LoVo (cell line): ENCODE measurements at regions not wholly inside any gene's neighbourhood (a gene's known extent, or its start where the extent isn't known, plus 50 kb on each side); places are given as distances from the start of the nearest gene placed in this dataset.

Source experiments
- DNase-seq: peaks from one replicate; pipeline ENCODE4 v3.0.0-alpha.2; 2016; ENCODE audit warnings: low spot score

- no peak for DNase-seq
Observed at GRCh38 chr4:36394352-36394903, 113.0 kb downstream of the DTHD1 start.

GRCh38 chr4:36399762-36400353 lies 118.4 kb downstream of the DTHD1 start:
- peak; percentile 46 for DNase-seq

GRCh38 chr4:36402008-36402758 lies 120.8 kb downstream of the DTHD1 start:
- DNase-seq, result no peak

- DNase-seq, result no peak
Observed at GRCh38 chr4:36411338-36411737, 129.9 kb downstream of the DTHD1 start.

- DNase-seq, result peak; percentile 9
Observed at GRCh38 chr4:36414248-36414647, 132.8 kb downstream of the DTHD1 start.

GRCh38 chr4:36417146-36417545 lies 135.7 kb downstream of the DTHD1 start:
- no peak for DNase-seq

- no peak for DNase-seq
Observed at GRCh38 chr4:36420111-36420679, 138.8 kb downstream of the DTHD1 start.

- DNase-seq, result no peak
Observed at GRCh38 chr4:36422607-36423006, 141.2 kb downstream of the DTHD1 start.

GRCh38 chr4:36426741-36427140 lies 145.3 kb downstream of the DTHD1 start:
- no peak for DNase-seq

- no peak for DNase-seq
Observed at GRCh38 chr4:36427696-36428095, 146.3 kb downstream of the DTHD1 start.

- no peak for DNase-seq
Observed at GRCh38 chr4:36432586-36432985, 151.2 kb downstream of the DTHD1 start.

GRCh38 chr4:36439556-36439955 lies 158.1 kb downstream of the DTHD1 start:
- no peak for DNase-seq

GRCh38 chr4:36445480-36445879 lies 164.1 kb downstream of the DTHD1 start:
- DNase-seq, result no peak

GRCh38 chr4:36446275-36446674 lies 164.9 kb downstream of the DTHD1 start:
- DNase-seq, result no peak

GRCh38 chr4:36461344-36461743 lies 179.9 kb downstream of the DTHD1 start:
- no peak for DNase-seq

GRCh38 chr4:36467670-36468069 lies 186.3 kb downstream of the DTHD1 start:
- no peak for DNase-seq

- DNase-seq, result no peak
Observed at GRCh38 chr4:36471903-36472302, 190.5 kb downstream of the DTHD1 start.

GRCh38 chr4:36476135-36476534 lies 194.7 kb downstream of the DTHD1 start:
- DNase-seq, result no peak

GRCh38 chr4:36477861-36478260 lies 196.4 kb downstream of the DTHD1 start:
- no peak for DNase-seq

GRCh38 chr4:36485885-36486284 lies 204.5 kb downstream of the DTHD1 start:
- no peak for DNase-seq

- DNase-seq, result no peak
Observed at GRCh38 chr4:36489798-36490197, 208.4 kb downstream of the DTHD1 start.

GRCh38 chr4:36492041-36492440 lies 210.6 kb downstream of the DTHD1 start:
- DNase-seq, result no peak

- no peak for DNase-seq
Observed at GRCh38 chr4:36492590-36492989, 211.2 kb downstream of the DTHD1 start.
